ENCODE measurements at regions not wholly inside any gene's neighbourhood (a gene's known extent, or its start where the extent isn't known, plus 50 kb on each side); places are given as distances from the start of the nearest gene placed in this dataset.

DNA sequence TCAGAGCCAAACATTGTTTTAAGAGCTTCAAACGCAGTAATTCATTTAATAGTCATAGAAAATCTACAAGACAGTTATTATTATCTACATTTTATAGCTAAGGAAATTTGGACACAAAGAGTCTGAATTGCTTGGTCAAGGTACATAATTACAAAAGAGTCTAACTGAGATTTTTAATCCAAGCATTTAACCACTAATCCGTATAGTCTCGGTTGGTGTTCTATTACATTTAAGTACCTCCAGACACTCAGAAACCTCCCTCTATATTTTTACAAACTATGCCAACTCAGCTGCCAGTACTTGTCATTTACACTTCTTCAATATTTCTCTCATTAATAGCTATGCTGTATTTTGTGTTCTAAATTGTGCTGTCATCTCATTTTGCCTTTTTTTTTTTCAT is 240.2 kb upstream of the PLSCR5 start:
- Histone ChIP-seq H3K36me3 (ENCODE audit: insufficient read depth, low read length) (no peaks in the 10 kb centered on the region), H3K27me3 (ENCODE audit: insufficient read depth, low read length) (no peaks in the 10 kb centered on the region), H3K4me1 (ENCODE audit: insufficient read depth, low read length) (no peaks in the 10 kb centered on the region), H3K9me3 (ENCODE audit: control insufficient read depth in 1 of 2, low read length in 2 of 2) (no peaks in the 10 kb centered on the region), H3K27ac (ENCODE audit: low read depth, low read length) (no peak overlapping the region), H3K4me3 (ENCODE audit: low read length in 2 of 2) (no peak overlapping the region)
- POLR2A ChIA-PET (ENCODE audit: partially characterized antibody) = no interaction called here
- H3K36me3 Mint-ChIP-seq = no peaks in the 10 kb centered on the region
- no peak overlapping the region for H3K4me3 Mint-ChIP-seq
- H3K4me1 Mint-ChIP-seq = no peaks in the 10 kb centered on the region
- no peaks in the 10 kb centered on the region for H3K27me3 Mint-ChIP-seq
- H3K9me3 Mint-ChIP-seq = peaks cover 0 to 4% (median 2%) of the 10 kb centered on the region in 8 donors
- no peak overlapping the region for H3K27ac Mint-ChIP-seq
- intact Hi-C loops (cut with micrococcal nuclease) = no loop called here
- no peak for DNase-seq
- CTCF ChIA-PET (ENCODE audit: partially characterized antibody) = no interaction called here

DNA sequence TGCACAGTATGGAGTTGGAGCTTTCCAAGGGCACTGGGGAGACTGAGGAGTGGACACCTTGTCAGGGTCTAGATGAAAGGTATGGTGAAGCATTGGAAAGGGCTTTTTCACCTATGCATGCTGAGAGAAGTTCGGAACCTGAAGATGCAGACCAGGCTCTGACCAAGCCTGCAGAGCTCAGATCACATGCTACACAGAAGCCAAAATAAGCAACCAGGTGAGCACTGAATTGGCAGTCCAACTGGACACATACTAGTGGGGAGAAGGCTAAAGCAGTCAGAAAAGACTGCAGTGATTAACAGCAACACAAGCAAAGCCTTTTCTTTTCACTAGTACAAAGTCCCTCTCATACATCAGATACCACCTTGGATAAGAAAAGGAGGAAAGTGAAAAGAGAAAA is 238.3 kb upstream of the PLSCR5 start:
- Histone ChIP-seq H3K27ac (ENCODE audit: low read depth, low read length) (no peak overlapping the region), H3K36me3 (ENCODE audit: insufficient read depth, low read length) (no peaks in the 10 kb centered on the region), H3K4me3 (ENCODE audit: low read length in 2 of 2) (no peak overlapping the region), H3K9me3 (ENCODE audit: control insufficient read depth in 1 of 2, low read length in 2 of 2) (no peaks in the 10 kb centered on the region), H3K4me1 (ENCODE audit: insufficient read depth, low read length) (no peaks in the 10 kb centered on the region), H3K27me3 (ENCODE audit: insufficient read depth, low read length) (no peaks in the 10 kb centered on the region)
- no peak for DNase-seq
- POLR2A ChIA-PET (ENCODE audit: partially characterized antibody) = no interaction called here
- intact Hi-C loops (cut with micrococcal nuclease) = no loop called here
- H3K4me1 Mint-ChIP-seq = no peaks in the 10 kb centered on the region
- H3K36me3 Mint-ChIP-seq = no peaks in the 10 kb centered on the region
- no peaks in the 10 kb centered on the region for H3K27me3 Mint-ChIP-seq
- no peak overlapping the region for H3K4me3 Mint-ChIP-seq
- CTCF ChIA-PET (ENCODE audit: partially characterized antibody) = no interaction called here
- H3K9me3 Mint-ChIP-seq = peaks cover 0 to 4% (median 1%) of the 10 kb centered on the region in 8 donors
- H3K27ac Mint-ChIP-seq = no peak overlapping the region

DNA sequence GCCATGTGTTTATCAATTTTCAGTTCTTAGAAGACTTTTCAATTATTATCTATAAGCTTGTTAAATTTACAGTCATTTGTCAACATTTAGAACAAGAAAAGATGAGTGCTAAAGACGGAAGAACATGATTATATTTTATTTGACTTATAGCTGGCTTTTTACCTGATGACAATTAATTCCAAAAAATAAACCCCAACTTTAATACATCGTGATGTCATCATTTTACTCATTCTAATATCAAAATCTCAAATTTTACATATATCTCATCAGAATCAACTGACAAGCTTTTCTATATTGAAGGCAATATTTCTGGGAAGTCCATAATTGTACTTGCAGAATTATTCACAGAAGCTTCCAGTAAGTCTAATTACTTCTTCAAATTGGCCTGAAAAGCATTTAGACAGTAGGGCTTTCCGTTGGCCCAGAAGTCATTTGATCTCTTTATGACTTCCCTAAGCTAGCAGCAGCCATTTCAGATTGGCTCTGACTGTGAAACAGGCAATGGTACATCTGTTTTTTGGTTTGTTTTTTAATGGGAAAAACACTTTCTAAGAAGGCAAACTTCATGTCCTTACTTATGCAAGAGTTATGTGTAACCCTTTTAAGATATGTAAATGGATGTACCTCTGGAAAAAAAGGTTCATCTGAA is 234.7 kb upstream of the PLSCR5 start:
- CTCF ChIA-PET (ENCODE audit: partially characterized antibody) = no interaction called here
- Mint-ChIP-seq H3K27ac (no peak overlapping the region), H3K9me3 (peaks cover 0 to 7% (median 0%) of the 10 kb centered on the region in 8 donors), H3K4me3 (no peak overlapping the region), H3K36me3 (no peaks in the 10 kb centered on the region), H3K4me1 (no peaks in the 10 kb centered on the region), H3K27me3 (no peaks in the 10 kb centered on the region)
- H3K27ac ChIP-seq (ENCODE audit: low read depth, low read length) = no peak overlapping the region
- intact Hi-C loops (cut with micrococcal nuclease) = no loop called here
- H3K4me3 ChIP-seq (ENCODE audit: low read length in 2 of 2) = no peak overlapping the region
- no peaks in the 10 kb centered on the region for H3K9me3 ChIP-seq (ENCODE audit: control insufficient read depth in 1 of 2, low read length in 2 of 2)
- POLR2A ChIA-PET (ENCODE audit: partially characterized antibody) = no interaction called here
- H3K36me3 ChIP-seq (ENCODE audit: insufficient read depth, low read length) = no peaks in the 10 kb centered on the region
- no peaks in the 10 kb centered on the region for H3K4me1 ChIP-seq (ENCODE audit: insufficient read depth, low read length)
- DNase-seq = no peak
- no peaks in the 10 kb centered on the region for H3K27me3 ChIP-seq (ENCODE audit: insufficient read depth, low read length)

DNA sequence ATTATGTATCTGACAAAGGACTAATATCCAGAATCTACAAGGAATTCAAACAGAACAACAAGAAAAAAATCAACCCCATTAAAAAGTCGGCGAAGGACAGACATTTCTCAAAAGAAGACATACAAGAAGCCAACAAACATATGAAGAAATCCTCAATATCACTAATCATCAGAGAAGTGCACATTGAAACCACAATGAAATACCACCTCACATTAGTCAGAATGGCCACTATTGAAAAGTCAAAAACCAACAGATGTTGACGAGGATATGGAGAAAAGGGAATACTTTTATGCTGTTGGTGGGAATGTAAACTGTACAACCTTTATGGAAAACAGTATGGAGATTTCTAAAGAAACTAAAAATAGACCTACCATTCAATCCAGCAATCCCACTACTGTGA is 233.1 kb upstream of the PLSCR5 start:
- no peaks in the 10 kb centered on the region for H3K9me3 ChIP-seq (ENCODE audit: control insufficient read depth in 1 of 2, low read length in 2 of 2)
- Mint-ChIP-seq H3K27ac (no peak overlapping the region), H3K27me3 (no peaks in the 10 kb centered on the region), H3K9me3 (peaks cover 0 to 7% (median 0%) of the 10 kb centered on the region in 8 donors), H3K4me1 (no peaks in the 10 kb centered on the region), H3K4me3 (no peak overlapping the region), H3K36me3 (no peaks in the 10 kb centered on the region)
- ChIA-PET CTCF (ENCODE audit: partially characterized antibody) (no interaction called here), POLR2A (ENCODE audit: partially characterized antibody) (no interaction called here)
- DNase-seq = no peak
- intact Hi-C loops (cut with micrococcal nuclease) = no loop called here
- no peaks in the 10 kb centered on the region for H3K36me3 ChIP-seq (ENCODE audit: insufficient read depth, low read length)
- H3K27me3 ChIP-seq (ENCODE audit: insufficient read depth, low read length) = no peaks in the 10 kb centered on the region
- H3K27ac ChIP-seq (ENCODE audit: low read depth, low read length) = no peak overlapping the region
- no peaks in the 10 kb centered on the region for H3K4me1 ChIP-seq (ENCODE audit: insufficient read depth, low read length)
- no peak overlapping the region for H3K4me3 ChIP-seq (ENCODE audit: low read length in 2 of 2)

DNA sequence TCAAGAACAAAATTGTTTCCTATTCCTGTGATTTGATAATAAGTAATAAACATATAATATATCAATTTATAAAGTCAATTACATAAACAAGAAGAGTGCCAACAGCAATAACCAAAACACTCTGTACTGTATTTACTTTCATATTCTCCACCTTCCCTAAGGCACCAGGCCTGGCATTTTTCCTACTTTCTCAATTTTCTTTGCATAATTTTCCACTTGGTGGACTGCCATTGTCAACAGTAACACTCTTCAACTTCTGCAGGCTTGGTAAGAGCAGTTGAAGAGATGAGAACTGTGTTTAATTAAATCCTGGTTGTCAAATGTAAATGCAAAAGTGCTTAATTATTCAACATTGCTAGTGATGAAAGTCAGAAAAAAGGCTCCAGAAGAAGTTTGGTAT is 229.8 kb upstream of the PLSCR5 start:
- H3K4me3 ChIP-seq (ENCODE audit: low read length in 2 of 2) = no peak overlapping the region
- intact Hi-C loops (cut with micrococcal nuclease) = no loop called here
- ChIA-PET POLR2A (ENCODE audit: partially characterized antibody) (no interaction called here), CTCF (ENCODE audit: partially characterized antibody) (no interaction called here)
- H3K27ac ChIP-seq (ENCODE audit: low read depth, low read length) = no peak overlapping the region
- H3K4me1 Mint-ChIP-seq = no peaks in the 10 kb centered on the region
- no peak overlapping the region for H3K4me3 Mint-ChIP-seq
- H3K27ac Mint-ChIP-seq = no peak overlapping the region
- no peaks in the 10 kb centered on the region for H3K36me3 Mint-ChIP-seq
- H3K27me3 ChIP-seq (ENCODE audit: insufficient read depth, low read length) = no peaks in the 10 kb centered on the region
- no peak for DNase-seq
- no peaks in the 10 kb centered on the region for H3K9me3 ChIP-seq (ENCODE audit: control insufficient read depth in 1 of 2, low read length in 2 of 2)
- H3K4me1 ChIP-seq (ENCODE audit: insufficient read depth, low read length) = no peaks in the 10 kb centered on the region
- H3K36me3 ChIP-seq (ENCODE audit: insufficient read depth, low read length) = no peaks in the 10 kb centered on the region
- no peaks in the 10 kb centered on the region for H3K27me3 Mint-ChIP-seq
- peaks cover 0 to 17% (median under 1%) of the 10 kb centered on the region in 8 donors for H3K9me3 Mint-ChIP-seq

DNA sequence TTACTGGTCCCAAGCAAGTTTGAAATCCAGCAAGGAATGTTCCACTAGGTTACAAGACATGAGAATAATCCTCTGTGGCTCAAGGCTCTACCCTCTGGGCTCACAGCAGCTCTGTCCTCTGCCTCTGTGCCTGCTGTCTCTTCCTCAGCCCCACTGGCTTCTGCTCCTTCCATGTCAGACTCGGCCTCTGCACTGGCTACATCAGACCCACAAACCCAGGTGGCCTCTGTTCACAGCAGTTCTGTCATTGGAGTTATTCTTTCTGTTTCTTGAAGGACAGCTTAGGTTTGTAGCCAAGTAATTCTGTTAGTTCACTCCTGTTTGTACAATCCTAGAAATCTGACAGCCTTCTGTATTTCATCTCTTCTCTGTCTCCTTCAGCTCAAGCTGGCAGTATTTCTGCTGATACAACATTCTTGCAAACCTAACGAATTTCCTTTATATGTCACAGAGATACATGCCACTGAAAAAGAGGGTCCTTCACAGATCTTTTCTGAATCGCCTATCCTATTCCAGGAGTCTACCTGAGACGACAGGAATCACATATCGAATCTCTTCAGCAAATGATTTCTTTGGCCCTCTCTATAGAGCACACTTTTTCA is 227.8 kb upstream of the PLSCR5 start:
- POLR2A ChIA-PET (ENCODE audit: partially characterized antibody) = no interaction called here
- no peaks in the 10 kb centered on the region for H3K9me3 ChIP-seq (ENCODE audit: control insufficient read depth in 1 of 2, low read length in 2 of 2)
- H3K27ac Mint-ChIP-seq = no peak overlapping the region
- peaks cover 0 to 15% (median under 1%) of the 10 kb centered on the region in 8 donors for H3K9me3 Mint-ChIP-seq
- H3K36me3 Mint-ChIP-seq = no peaks in the 10 kb centered on the region
- no peaks in the 10 kb centered on the region for H3K27me3 Mint-ChIP-seq
- no peak overlapping the region for H3K4me3 Mint-ChIP-seq
- no peak overlapping the region for H3K4me3 ChIP-seq (ENCODE audit: low read length in 2 of 2)
- no peak overlapping the region for H3K27ac ChIP-seq (ENCODE audit: low read depth, low read length)
- H3K4me1 ChIP-seq (ENCODE audit: insufficient read depth, low read length) = no peaks in the 10 kb centered on the region
- DNase-seq = no peak
- no peaks in the 10 kb centered on the region for H3K27me3 ChIP-seq (ENCODE audit: insufficient read depth, low read length)
- CTCF ChIA-PET (ENCODE audit: partially characterized antibody) = no interaction called here
- no peaks in the 10 kb centered on the region for H3K4me1 Mint-ChIP-seq
- H3K36me3 ChIP-seq (ENCODE audit: insufficient read depth, low read length) = no peaks in the 10 kb centered on the region
- intact Hi-C loops (cut with micrococcal nuclease) = no loop called here

DNA sequence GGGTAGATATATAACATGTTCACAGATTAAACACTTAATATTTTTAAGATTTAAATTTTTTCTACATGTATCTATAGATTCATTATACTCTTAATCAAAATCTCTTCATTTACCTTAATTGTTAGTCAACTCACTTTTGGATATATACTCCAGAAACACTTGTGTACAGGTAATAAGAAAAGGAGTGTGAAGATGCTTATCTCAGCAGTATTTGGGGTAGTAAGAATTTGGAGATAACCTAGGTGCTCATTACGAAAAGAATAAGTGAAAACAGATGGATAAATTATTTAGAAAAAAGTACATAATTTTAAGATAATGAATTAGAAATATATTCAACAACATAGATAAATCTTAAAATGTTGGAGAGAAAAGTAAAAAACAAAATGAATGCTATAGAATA is 226.5 kb upstream of the PLSCR5 start:
- Histone ChIP-seq H3K9me3 (ENCODE audit: control insufficient read depth in 1 of 2, low read length in 2 of 2) (no peaks in the 10 kb centered on the region), H3K27me3 (ENCODE audit: insufficient read depth, low read length) (no peaks in the 10 kb centered on the region), H3K36me3 (ENCODE audit: insufficient read depth, low read length) (no peaks in the 10 kb centered on the region), H3K4me1 (ENCODE audit: insufficient read depth, low read length) (no peaks in the 10 kb centered on the region), H3K27ac (ENCODE audit: low read depth, low read length) (no peak overlapping the region), H3K4me3 (ENCODE audit: low read length in 2 of 2) (no peak overlapping the region)
- POLR2A ChIA-PET (ENCODE audit: partially characterized antibody) = no interaction called here
- H3K27me3 Mint-ChIP-seq = no peaks in the 10 kb centered on the region
- peaks cover 0 to 9% (median under 1%) of the 10 kb centered on the region in 8 donors for H3K9me3 Mint-ChIP-seq
- H3K4me3 Mint-ChIP-seq = no peak overlapping the region
- DNase-seq = no peak
- no peaks in the 10 kb centered on the region for H3K4me1 Mint-ChIP-seq
- no peaks in the 10 kb centered on the region for H3K36me3 Mint-ChIP-seq
- CTCF ChIA-PET (ENCODE audit: partially characterized antibody) = interaction anchor here (0.6 kb wide), 1 partner anchor 12 kb away, joined by 3 read pairs; no protein-coding TSS in a partner anchor
- intact Hi-C loops (cut with micrococcal nuclease) = no loop called here
- H3K27ac Mint-ChIP-seq = no peak overlapping the region

All from CD4-positive, alpha-beta memory T cell (primary cell).